Common myeloid progenitor, CD34-positive (primary cell): ENCODE measurements at regions not wholly inside any gene's neighbourhood (a gene's known extent, or its start where the extent isn't known, plus 50 kb on each side); places are given as distances from the start of the nearest gene placed in this dataset.

Source experiments
- CTCF ChIA-PET: fragments of 350-600 bp; sonication (Branson Sonifier 250); formaldehyde crosslinking; loops from one replicate; lab custom pipeline; 2021; ENCODE audit warnings: antibody characterized with exemption; lab: Charles Lee
- POLR2A ChIA-PET: fragments of 350-600 bp; sonication (Branson Sonifier 250); formaldehyde crosslinking; loops from one replicate; lab custom pipeline; 2021; ENCODE audit warnings: antibody characterized with exemption; lab: Charles Lee
- DNase-seq, 3 donors: peaks; one replicate each; pipeline versions ENCODE4 v3.0.0 to v3.0.0-alpha.2; 2013
- H3K27ac ChIP-seq, 2 experiments: 1 replicate in 1 of 2; 2 replicates in 1 of 2; pipeline ENCODE4 v1.7.0; 2013; ENCODE audit warnings: inconsistent platforms in 2 of 2, low read length in 2 of 2, mild to moderate bottlenecking in 2 of 2, low read depth in 1 of 2, moderate library complexity in 1 of 2; ENCODE audit not compliant: severe bottlenecking in 2 of 2, insufficient read depth in 1 of 2, poor library complexity in 1 of 2
- H3K27me3 ChIP-seq, 5 experiments: replicated peaks in 2 of 5; 1 replicate in 3 of 5; 2 replicates in 2 of 5; pipeline versions ENCODE4 v1.6.1 to v1.7.0; 2013; ENCODE audit warnings: low read length in 4 of 5, mild to moderate bottlenecking in 2 of 5, moderate library complexity in 2 of 5, inconsistent platforms in 1 of 5; ENCODE audit not compliant: insufficient read depth in 5 of 5, control insufficient read depth in 4 of 5
- H3K36me3 ChIP-seq, 4 experiments: 1 replicate in 2 of 4; 2 replicates in 2 of 4; pipeline versions ENCODE4 v1.6.1 to v1.7.0; 2013; ENCODE audit warnings: low read length in 3 of 4, control low read depth in 1 of 4, mild to moderate bottlenecking in 1 of 4; ENCODE audit not compliant: control insufficient read depth in 4 of 4, insufficient read depth in 4 of 4
- H3K4me1 ChIP-seq, 4 experiments: 1 replicate in 3 of 4; 2 replicates in 1 of 4; pipeline versions ENCODE4 v1.6.1 to v1.7.1; 2013; ENCODE audit warnings: low read length in 3 of 4, mild to moderate bottlenecking in 3 of 4, control low read depth in 1 of 4, inconsistent platforms in 1 of 4, moderate library complexity in 1 of 4; ENCODE audit not compliant: control insufficient read depth in 4 of 4, insufficient read depth in 4 of 4; ENCODE audit errors: control extremely low read depth in 1 of 4
- H3K4me3 ChIP-seq, 7 experiments: 1 replicate in 4 of 7; 2 replicates in 3 of 7; pipeline versions ENCODE4 v1.5.1 to v1.7.0; 2013; ENCODE audit warnings: mild to moderate bottlenecking in 7 of 7, low read length in 6 of 7, moderate library complexity in 6 of 7, inconsistent platforms in 2 of 7, low read depth in 2 of 7, control low read depth in 1 of 7; ENCODE audit not compliant: insufficient read depth in 4 of 7, control insufficient read depth in 1 of 7; ENCODE audit errors: extremely low read depth in 1 of 7
- H3K9me3 ChIP-seq, 5 experiments: 1 replicate in 4 of 5; 2 replicates in 1 of 5; pipeline versions ENCODE4 v1.6.1 to v1.7.1; 2013; ENCODE audit warnings: low read length in 4 of 5, mild to moderate bottlenecking in 2 of 5, inconsistent platforms in 1 of 5, low read depth in 1 of 5, moderate library complexity in 1 of 5; ENCODE audit not compliant: control insufficient read depth in 4 of 5, insufficient read depth in 2 of 5; ENCODE audit errors: control extremely low read depth in 1 of 5
- WGBS: methylation state at CpG from one replicate; pipeline ENCODE4 v1.1.5; 2013; ENCODE audit not compliant: insufficient coverage; 5-methylcytosine and 5-hydroxymethylcytosine counted together

GRCh38 chr18:25827228-25827627 lies 263.2 kb downstream of the SS18 start:
- ChIA-PET POLR2A (no interaction called here), CTCF (interaction anchor here (1.2 kb wide), 3 partner anchors 11 to 1340 kb away, joined by 3 read pairs; no protein-coding TSS in a partner anchor)
- 92% methylated on average over 3 of the region's 4 CpGs for WGBS
- Histone ChIP-seq H3K27ac (no peak overlapping the region), H3K4me1 (no peaks in the 10 kb centered on the region), H3K9me3 (no peaks in the 10 kb centered on the region), H3K27me3 (peaks cover 0 to 2% (median 0%) of the 10 kb centered on the region in 5 experiments), H3K36me3 (no peaks in the 10 kb centered on the region), H3K4me3 (no peak overlapping the region)
- DNase-seq = no peak

- POLR2A ChIA-PET = no interaction called here
Observed at GRCh38 chr18:25826823-25827222, 263.6 kb downstream of the SS18 start.

GRCh38 chr18:25825979-25826776 lies 264.2 kb downstream of the SS18 start:
- ChIA-PET POLR2A (no interaction called here), CTCF (interaction anchor here (1.2 kb wide), 2 partner anchors 10 to 20 kb away, joined by 3 read pairs; no protein-coding TSS in a partner anchor)
- 85% methylated on average over 4 of the region's 4 CpGs for WGBS
- Histone ChIP-seq H3K4me3 (no peak overlapping the region), H3K36me3 (no peaks in the 10 kb centered on the region), H3K27ac (no peak overlapping the region), H3K9me3 (no peaks in the 10 kb centered on the region), H3K4me1 (no peaks in the 10 kb centered on the region), H3K27me3 (peaks cover 0 to 2% (median 0%) of the 10 kb centered on the region in 5 experiments)
- no peak for DNase-seq

More at GRCh38 chr18:25826823-25827222, 263.6 kb downstream of the SS18 start:
- H3K9me3 ChIP-seq = no peaks in the 10 kb centered on the region
- H3K36me3 ChIP-seq = no peaks in the 10 kb centered on the region
- no peak for DNase-seq
- H3K4me3 ChIP-seq = no peak overlapping the region
- 98% methylated on average over 5 of the region's 5 CpGs for WGBS
- H3K4me1 ChIP-seq = no peaks in the 10 kb centered on the region
- H3K27ac ChIP-seq = no peak overlapping the region
- peaks cover 0 to 2% (median 0%) of the 10 kb centered on the region in 5 experiments for H3K27me3 ChIP-seq
- CTCF ChIA-PET = interaction anchor here (1.2 kb wide), 3 partner anchors 11 to 1340 kb away, joined by 3 read pairs; no protein-coding TSS in a partner anchor

- H3K4me3 ChIP-seq = no peak overlapping the region
- H3K4me1 ChIP-seq = no peaks in the 10 kb centered on the region
- CTCF ChIA-PET = no interaction called here
- no peak overlapping the region for H3K27ac ChIP-seq
- WGBS = 100% methylated on average over 6 of the region's 6 CpGs
- peaks cover 0 to 2% (median 0%) of the 10 kb centered on the region in 5 experiments for H3K27me3 ChIP-seq
- POLR2A ChIA-PET = no interaction called here
- no peaks in the 10 kb centered on the region for H3K36me3 ChIP-seq
- no peaks in the 10 kb centered on the region for H3K9me3 ChIP-seq
- no peak for DNase-seq
Observed at GRCh38 chr18:25825056-25825455, 265.4 kb downstream of the SS18 start.

- ChIA-PET CTCF (interaction anchor here (1.4 kb wide), 1 partner anchor 12 kb away, joined by 7 read pairs; no protein-coding TSS in a partner anchor), POLR2A (no interaction called here)
- Histone ChIP-seq H3K27me3 (no peaks in the 10 kb centered on the region), H3K36me3 (no peaks in the 10 kb centered on the region), H3K4me3 (no peak overlapping the region), H3K9me3 (no peaks in the 10 kb centered on the region), H3K27ac (no peak overlapping the region), H3K4me1 (peaks cover 0 to 3% (median 1%) of the 10 kb centered on the region in 4 experiments)
- WGBS = 100% methylated on average over 1 of the region's 1 CpG
- DNase-seq = no peak
Observed at GRCh38 chr18:25819746-25820363, 270.6 kb downstream of the SS18 start.

GRCh38 chr18:25818505-25818904 lies 271.9 kb downstream of the SS18 start:
- Histone ChIP-seq H3K4me1 (peaks cover 0 to 3% (median 1%) of the 10 kb centered on the region in 4 experiments), H3K27ac (no peak overlapping the region), H3K4me3 (no peak overlapping the region), H3K27me3 (no peaks in the 10 kb centered on the region), H3K36me3 (no peaks in the 10 kb centered on the region), H3K9me3 (no peaks in the 10 kb centered on the region)
- DNase-seq = no peak
- POLR2A ChIA-PET = no interaction called here
- CTCF ChIA-PET = interaction anchor here (1.0 kb wide), 1 partner anchor 13 kb away, joined by 3 read pairs; no protein-coding TSS in a partner anchor
- WGBS = 100% methylated on average over 3 of the region's 6 CpGs
